Peyer's patch (tissue), 4 donors: ENCODE measurements at regions not wholly inside any gene's neighbourhood (a gene's known extent, or its start where the extent isn't known, plus 50 kb on each side); places are given as distances from the start of the nearest gene placed in this dataset.

Source experiments
- POLR2A ChIP-seq, 2 donors: fragments of 450-650 bp; IDR thresholded peaks; one replicate each; pipeline ENCODE4 v1.5.1; 2017; ENCODE audit warnings: antibody characterized with exemption in 2 of 2, mild to moderate bottlenecking in 2 of 2, moderate library complexity in 2 of 2
- TF ChIP-seq, protein P1 (sequence below), 6 experiments: fragments of 450-650 bp in 4 of 6; fragments of 200-600 bp in 2 of 6; sonication (generic) in 1 of 6; IDR thresholded peaks; one replicate each; pipeline ENCODE4 v1.5.1; 2017 to 2019; ENCODE audit warnings: antibody characterized with exemption in 6 of 6, mild to moderate bottlenecking in 3 of 6, moderate library complexity in 1 of 6

DNA sequence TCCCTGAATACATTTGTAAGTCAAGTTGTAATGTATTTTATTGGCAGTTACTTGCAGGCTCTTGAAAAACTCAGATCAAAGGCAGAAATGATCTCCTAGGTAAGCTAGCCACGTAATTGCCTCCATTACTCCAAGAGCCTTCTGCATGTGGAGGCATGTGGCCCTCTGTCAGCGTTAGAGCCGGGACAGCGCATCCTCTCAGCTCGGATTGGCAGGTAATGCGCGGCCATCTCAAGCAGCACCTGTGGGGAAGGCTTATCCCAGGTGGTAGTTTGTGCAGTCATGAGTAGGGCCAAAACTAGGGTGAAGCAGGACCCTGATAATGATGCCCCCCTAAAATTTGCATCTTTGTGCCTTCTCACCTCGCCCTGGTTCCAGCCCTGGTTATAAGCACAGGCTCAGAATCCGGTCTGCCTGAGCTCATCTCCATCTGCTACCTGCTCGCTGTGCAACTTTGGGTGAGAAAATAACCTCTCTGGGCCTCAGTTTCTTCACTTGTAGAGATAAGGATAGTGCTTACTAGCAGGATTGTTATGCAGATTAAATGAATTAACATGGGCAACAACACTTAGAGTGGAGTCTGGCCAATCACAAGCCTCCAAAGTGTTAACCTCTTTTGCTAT, 157.5 kb upstream of the PMEPA1 start:
- TF ChIP-seq, protein P1, sequence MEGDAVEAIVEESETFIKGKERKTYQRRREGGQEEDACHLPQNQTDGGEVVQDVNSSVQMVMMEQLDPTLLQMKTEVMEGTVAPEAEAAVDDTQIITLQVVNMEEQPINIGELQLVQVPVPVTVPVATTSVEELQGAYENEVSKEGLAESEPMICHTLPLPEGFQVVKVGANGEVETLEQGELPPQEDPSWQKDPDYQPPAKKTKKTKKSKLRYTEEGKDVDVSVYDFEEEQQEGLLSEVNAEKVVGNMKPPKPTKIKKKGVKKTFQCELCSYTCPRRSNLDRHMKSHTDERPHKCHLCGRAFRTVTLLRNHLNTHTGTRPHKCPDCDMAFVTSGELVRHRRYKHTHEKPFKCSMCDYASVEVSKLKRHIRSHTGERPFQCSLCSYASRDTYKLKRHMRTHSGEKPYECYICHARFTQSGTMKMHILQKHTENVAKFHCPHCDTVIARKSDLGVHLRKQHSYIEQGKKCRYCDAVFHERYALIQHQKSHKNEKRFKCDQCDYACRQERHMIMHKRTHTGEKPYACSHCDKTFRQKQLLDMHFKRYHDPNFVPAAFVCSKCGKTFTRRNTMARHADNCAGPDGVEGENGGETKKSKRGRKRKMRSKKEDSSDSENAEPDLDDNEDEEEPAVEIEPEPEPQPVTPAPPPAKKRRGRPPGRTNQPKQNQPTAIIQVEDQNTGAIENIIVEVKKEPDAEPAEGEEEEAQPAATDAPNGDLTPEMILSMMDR (IDR thresholded peaks at IDR 0.05) = no peak
- no peak for TF ChIP-seq POLR2A (IDR thresholded peaks at IDR 0.05)
